DMS 273 (cell line): ENCODE measurements at regions not wholly inside any gene's neighbourhood (a gene's known extent, or its start where the extent isn't known, plus 50 kb on each side); places are given as distances from the start of the nearest gene placed in this dataset.

ENCODE experiments used
- DNase-seq: peaks from one replicate; lab custom pipeline; 2025; ENCODE audit not compliant: unreplicated experiment; lab: John Stamatoyannopoulos, UW

- DNase-seq, result no peak
Measured at GRCh38 chr2:81551040-81551634, 1246.6 kb upstream of the LRRTM1 start.

GRCh38 chr2:81550277-81550676 lies 1245.7 kb upstream of the LRRTM1 start:
- no peak for DNase-seq

DNA sequence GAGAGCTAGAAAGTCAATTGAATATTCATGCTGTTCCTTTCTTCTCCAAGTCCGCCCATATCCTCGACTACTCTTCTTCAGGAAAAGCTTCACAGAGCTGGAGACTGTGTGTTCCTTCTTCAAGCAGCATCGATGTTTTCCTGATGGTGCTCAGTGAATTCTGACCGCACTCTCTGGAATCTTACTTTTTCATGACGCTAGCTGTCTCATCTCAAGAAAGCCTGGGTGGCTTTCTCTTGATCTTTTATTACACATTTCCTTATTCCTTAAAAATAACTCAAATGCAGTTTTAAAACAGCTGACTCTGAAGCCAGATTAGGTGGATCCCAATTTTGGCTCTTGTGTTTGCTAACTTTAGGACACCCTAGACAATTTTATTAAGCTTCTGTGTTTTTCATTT lies 1245.1 kb upstream of the LRRTM1 start:
- no peak for DNase-seq

DNA sequence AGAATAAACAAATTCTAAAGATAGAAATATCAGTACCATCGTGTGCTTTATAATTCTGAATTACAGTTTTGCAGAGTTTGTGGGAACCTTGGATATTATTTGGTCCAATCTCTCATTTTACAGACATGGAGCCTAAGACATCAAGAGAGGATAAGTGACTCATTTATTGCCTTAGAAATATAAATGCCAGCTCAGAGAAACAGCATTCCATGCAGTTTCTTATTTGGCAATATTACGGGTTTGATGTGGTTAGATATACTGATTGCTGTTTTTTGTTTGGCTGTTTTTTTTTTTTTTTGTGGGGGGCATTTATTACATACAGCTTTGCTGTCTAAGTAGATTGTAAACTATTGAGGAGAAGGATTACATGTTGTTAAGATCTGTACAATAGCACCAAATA lies 1241.1 kb upstream of the LRRTM1 start:
- DNase-seq, result no peak

DNA sequence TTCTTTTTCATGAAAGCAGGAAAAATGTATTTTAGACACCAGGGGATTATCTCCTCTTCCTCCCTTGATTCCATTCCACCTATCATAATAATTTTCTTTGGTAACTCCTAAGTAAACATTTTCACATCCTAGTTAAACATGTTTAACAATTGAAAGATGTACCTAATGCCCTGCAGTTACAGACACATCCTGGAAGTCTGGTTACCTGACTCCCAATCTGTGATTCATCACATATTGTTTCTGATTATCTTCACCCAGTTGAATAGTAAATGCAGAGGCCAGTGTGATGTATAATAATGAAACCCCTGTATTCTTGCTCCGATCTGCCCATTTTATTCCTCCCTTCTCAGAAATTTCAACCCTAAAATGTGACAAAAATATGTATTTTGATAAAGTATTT lies 1237.6 kb upstream of the LRRTM1 start:
- DNase-seq, result no peak

DNA sequence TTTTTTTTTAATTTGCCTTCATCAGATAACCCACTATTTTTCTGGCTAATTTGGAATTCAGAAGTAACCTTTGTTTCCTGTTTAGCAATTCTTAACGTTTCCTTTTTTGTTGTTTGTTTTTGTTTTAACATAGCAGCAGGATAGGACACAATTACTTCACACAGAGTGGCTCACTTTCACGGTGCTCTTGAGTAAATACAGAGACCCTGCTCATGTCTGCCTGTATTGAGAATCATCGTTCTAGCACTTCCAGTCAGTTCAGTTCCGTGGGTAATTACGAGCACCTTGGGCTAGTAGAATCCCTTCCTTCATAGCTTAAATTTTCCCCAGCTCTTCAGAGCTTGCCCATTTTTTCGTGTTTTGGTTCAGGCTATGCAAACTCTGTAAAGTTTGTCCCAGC lies 1225.4 kb upstream of the LRRTM1 start:
- DNase-seq, result no peak

DNA sequence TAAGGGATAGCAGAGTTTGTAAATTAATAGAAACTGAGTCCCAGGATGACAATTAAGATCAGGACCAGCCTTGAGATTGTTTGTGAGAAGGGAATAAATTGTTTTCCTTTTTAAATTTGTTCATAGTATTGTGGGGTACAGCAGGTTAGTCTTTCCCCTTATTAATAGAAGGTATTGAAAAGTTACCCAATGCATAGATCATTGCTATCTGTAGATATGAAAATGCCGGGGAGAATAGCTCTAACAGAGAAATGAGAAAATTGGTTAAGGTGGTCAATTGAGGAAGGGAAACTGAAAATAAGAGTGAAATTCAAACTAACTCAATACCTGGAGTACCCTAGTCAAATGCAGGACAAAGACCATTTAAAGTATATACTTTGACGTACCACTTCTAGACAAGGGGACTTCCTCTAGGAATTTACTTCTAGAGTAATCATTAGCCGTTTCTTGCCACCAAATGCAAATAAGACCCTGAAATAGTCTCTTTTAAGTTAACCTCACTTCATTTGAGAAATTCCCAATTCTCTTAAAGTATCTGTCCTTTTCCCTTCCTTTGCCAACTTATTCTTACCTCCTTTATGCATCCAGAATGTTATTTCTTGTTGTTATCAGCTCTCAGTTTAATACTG lies 1224.4 kb upstream of the LRRTM1 start:
- no peak for DNase-seq

DNA sequence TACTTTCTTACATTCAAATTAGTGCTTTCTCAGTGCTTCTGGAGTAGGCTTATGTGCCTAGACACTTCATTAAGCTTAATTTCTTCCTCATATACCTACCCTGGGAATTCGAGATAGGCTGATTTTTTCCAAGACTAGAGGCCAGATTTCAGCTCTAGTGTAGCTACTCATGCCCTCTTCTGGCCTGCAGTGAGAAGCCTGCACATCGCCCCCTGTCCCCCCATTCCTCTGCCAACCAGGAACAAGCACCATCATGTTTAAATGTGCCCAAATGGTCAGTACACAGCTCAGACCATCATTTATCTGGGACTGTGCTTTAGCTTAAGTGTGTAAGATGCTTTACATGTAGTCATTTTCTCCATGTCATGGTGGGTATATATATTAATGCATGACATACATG lies 1218.8 kb upstream of the LRRTM1 start:
- no peak for DNase-seq

- DNase-seq, result no peak
Measured at GRCh38 chr2:81513328-81513727, 1208.8 kb upstream of the LRRTM1 start.

DNA sequence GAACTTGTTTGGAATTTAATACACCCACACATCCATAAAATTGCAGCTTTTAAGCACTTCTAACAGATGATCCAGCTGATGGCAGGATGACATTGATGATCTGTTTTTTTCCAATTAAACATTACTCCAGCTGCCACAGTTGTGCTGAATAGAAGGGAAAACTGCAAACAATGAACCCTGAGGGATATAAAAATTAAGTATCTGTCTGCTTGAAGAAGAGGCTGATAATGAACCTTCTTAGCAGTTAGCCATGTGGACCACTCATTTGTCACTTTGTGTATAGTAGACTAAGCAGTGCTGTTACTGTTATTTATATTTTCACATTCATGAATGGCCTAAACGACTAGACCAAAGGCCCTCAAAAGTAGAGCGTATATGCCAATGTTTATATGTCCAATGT lies 1201.0 kb upstream of the LRRTM1 start:
- DNase-seq, result no peak

- no peak for DNase-seq
Measured at GRCh38 chr2:81495556-81495955, 1191.0 kb upstream of the LRRTM1 start.

GRCh38 chr2:81483254-81483653 lies 1178.7 kb upstream of the LRRTM1 start:
- no peak for DNase-seq

DNA sequence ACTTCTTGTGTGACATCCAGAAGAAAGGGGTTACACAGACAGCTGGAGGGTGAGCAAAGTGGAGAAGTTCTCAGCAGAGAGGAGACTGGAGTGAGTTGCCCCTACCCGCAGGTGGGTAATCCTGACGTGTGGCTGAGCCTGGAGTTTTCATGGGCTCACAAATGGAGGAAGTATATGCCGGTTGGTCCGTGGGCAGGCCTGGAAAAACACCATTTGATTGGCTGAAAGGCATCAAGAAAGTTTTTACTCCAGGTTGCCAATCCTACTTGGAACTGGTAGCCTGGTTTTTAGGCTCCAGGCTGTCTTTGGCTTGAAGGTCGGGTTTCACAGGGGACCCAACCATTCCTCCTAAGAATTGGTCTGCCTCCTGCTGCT lies 1177.4 kb upstream of the LRRTM1 start:
- no peak for DNase-seq

DNA sequence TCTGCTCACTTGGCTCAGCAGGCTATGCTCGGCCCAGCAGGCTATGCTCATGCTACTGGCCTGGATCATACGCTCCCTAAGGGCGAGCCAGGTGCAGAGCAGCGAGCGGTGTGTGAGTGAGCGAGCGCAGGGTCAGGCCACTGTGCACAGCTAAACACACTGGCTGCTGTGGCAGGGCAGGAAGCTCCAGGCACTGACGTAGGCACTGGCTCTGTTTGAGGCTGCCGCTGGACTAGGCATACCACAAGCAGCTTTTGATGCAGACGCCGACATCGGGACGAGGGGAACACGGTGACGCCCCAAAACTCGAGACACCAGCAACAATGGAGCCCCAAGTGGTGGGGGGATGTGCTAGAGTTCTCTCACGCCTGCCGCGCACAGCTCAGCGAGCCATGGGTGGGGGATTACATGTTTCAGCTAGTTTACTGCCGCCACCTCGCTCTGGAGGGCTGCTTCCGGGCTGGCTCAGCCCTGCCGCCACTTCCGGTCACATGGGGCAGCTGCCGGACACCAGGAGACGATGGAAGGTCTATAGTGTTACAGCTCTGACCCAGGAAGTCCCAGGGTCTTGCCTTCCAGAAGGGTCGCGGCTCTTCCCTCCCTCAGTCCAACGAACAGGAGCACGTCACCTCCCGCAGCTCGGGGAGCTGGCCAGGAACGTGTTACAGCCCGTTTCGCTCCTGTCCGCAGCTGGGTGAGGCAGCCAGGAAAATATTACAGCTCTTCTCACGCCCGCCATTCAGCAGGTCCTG lies 1176.9 kb upstream of the LRRTM1 start:
- no peak for DNase-seq

GRCh38 chr2:81467096-81467495 lies 1162.5 kb upstream of the LRRTM1 start:
- DNase-seq, result no peak

GRCh38 chr2:81462420-81462819 lies 1157.9 kb upstream of the LRRTM1 start:
- no peak for DNase-seq

GRCh38 chr2:81445176-81445575 lies 1140.6 kb upstream of the LRRTM1 start:
- DNase-seq, result no peak

DNA sequence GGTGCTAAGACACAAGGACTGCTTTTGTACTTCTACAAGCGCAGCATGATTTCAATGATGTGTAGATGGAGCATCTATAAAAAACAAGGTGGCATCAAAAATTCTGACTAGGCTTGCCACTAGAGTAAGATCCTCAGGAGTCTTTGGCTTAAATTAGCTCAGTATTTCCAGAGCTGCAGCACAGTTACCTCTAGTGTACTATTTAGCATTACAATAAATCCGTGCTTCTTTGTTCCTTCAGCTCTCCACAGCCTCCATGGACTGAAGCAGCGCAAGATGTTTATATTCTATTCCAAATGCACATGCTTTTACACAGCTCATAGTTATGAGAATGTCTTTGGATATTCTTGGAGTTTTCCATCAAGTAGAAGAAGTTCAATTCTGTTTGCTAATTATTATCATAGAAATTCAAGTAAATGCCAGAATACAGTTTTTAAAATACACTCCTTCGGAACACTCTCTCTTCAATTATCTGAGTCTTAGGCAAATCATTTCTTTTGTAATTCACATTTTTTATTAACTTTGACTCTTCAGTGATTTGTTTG lies 1133.0 kb upstream of the LRRTM1 start:
- DNase-seq, result no peak

- DNase-seq, result no peak
Measured at GRCh38 chr2:81436256-81436655, 1131.7 kb upstream of the LRRTM1 start.

DNA sequence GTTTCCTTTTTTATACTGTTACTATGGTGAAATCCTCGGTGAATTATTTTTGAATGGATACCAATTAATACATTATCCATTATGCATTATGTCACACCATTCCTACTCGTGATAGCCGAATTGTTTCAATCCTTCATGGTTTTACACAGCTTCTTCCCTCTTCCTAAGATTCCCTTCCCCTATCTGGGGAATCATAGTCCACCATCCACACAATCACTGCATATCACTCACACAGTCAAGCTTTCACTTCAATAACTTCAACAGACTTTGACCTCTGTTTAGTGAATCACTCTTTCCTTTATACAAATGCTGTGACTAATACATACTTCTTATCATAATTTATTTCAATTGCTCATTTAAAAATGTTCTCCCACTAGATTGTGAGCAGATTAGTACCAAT lies 1108.1 kb upstream of the LRRTM1 start:
- no peak for DNase-seq

GRCh38 chr2:81403508-81403907 lies 1099.0 kb upstream of the LRRTM1 start:
- no peak for DNase-seq

GRCh38 chr2:81396417-81397019 lies 1092.0 kb upstream of the LRRTM1 start:
- DNase-seq, result no peak
